Neural cell (in vitro differentiated cells): ENCODE measurements at regions not wholly inside any gene's neighbourhood (a gene's known extent, or its start where the extent isn't known, plus 50 kb on each side); places are given as distances from the start of the nearest gene placed in this dataset.

Source experiments
- H2AFZ ChIP-seq: fragments of 200-600, 300-800 bp; sonication (generic), shearing (Covaris generic); 2 replicates; pipeline ENCODE4 v1.6.0; 2014; ENCODE audit warnings: low read depth, mild to moderate bottlenecking, antibody characterized with exemption, low read length, moderate library complexity
- H3F3A ChIP-seq: fragments of 200-600 bp; shearing (Covaris generic); 2 replicates; pipeline ENCODE4 v1.6.1; 2016; ENCODE audit warnings: mild to moderate bottlenecking, moderate library complexity, mixed read lengths, antibody characterized with exemption, low read length; ENCODE audit not compliant: insufficient read depth, poor library complexity, severe bottlenecking
- H3K27ac ChIP-seq: fragments of 200-600, 300-800 bp; sonication (generic), shearing (Covaris generic); 2 replicates; pipeline ENCODE4 v1.5.1; 2014; ENCODE audit warnings: mild to moderate bottlenecking, low read length, moderate library complexity
- H3K27me3 ChIP-seq: fragments of 300-800, 200-600 bp; sonication (generic), shearing (Covaris generic); 2 replicates; pipeline ENCODE4 v1.6.0; 2014; ENCODE audit warnings: mild to moderate bottlenecking, low read depth, low read length, moderate library complexity; ENCODE audit not compliant: insufficient read depth
- H3K36me3 ChIP-seq: fragments of 300-800, 200-600 bp; sonication (generic), shearing (Covaris generic); 2 replicates; pipeline ENCODE4 v1.5.1; 2014; ENCODE audit warnings: mild to moderate bottlenecking, antibody characterized with exemption, low read length, moderate library complexity; ENCODE audit not compliant: insufficient read depth
- H3K4me2 ChIP-seq: fragments of 300-800, 200-600 bp; sonication (generic), shearing (Covaris generic); 2 replicates; pipeline ENCODE4 v1.6.0; 2014; ENCODE audit warnings: mild to moderate bottlenecking, low read length
- H3K4me3 ChIP-seq: fragments of 300-800, 200-600 bp; sonication (generic), shearing (Covaris generic); 2 replicates; pipeline ENCODE4 v1.5.1; 2014; ENCODE audit warnings: mild to moderate bottlenecking, low read length, moderate library complexity
- H3K79me2 ChIP-seq: fragments of 200-600 bp; shearing (Covaris generic); replicated peaks from 2 replicates; pipeline ENCODE4 v1.6.0; 2014; ENCODE audit warnings: mild to moderate bottlenecking, low read length, moderate library complexity; ENCODE audit not compliant: insufficient read depth
- H3K9ac ChIP-seq: fragments of 300-800, 200-600 bp; sonication (generic), shearing (Covaris generic); 2 replicates; pipeline ENCODE4 v1.6.1; 2016; ENCODE audit warnings: mild to moderate bottlenecking, low read length, mixed read lengths
- H3K9me2 ChIP-seq: fragments of 200-600 bp; shearing (Covaris generic); 2 replicates; pipeline ENCODE4 v1.6.1; 2016; ENCODE audit warnings: mild to moderate bottlenecking, low read length, mixed read lengths; ENCODE audit not compliant: insufficient read depth
- H3K9me3 ChIP-seq: fragments of 200-600, 300-800 bp; sonication (generic), shearing (Covaris generic); 2 replicates; pipeline ENCODE4 v1.6.1; 2016; ENCODE audit warnings: mild to moderate bottlenecking, mixed run types, low read length, moderate library complexity, mixed read lengths
- H4K20me1 ChIP-seq: fragments of 200-600 bp; shearing (Covaris generic); 2 replicates; pipeline ENCODE4 v1.6.1; 2016; ENCODE audit warnings: mild to moderate bottlenecking, mixed run types; ENCODE audit not compliant: insufficient read depth
- CTCF ChIP-seq: fragments of 450-650 bp; IDR thresholded peaks from 2 replicates; pipeline ENCODE4 v1.5.1; 2014; ENCODE audit warnings: antibody characterized with exemption, mild to moderate bottlenecking, moderate library complexity; ENCODE audit not compliant: poor library complexity, severe bottlenecking
- EP300 ChIP-seq: fragments of 450-650 bp; conservative IDR thresholded peaks from 2 replicates; pipeline ENCODE4 v1.6.1; 2014; ENCODE audit warnings: antibody characterized with exemption, mild to moderate bottlenecking, moderate library complexity; ENCODE audit not compliant: poor library complexity, severe bottlenecking
- EZH2 ChIP-seq: fragments of 200-600, 300-800 bp; shearing (Covaris generic), sonication (generic); IDR thresholded peaks from 2 replicates; pipeline ENCODE4 v1.6.1; 2014; ENCODE audit warnings: antibody characterized with exemption, low read length, borderline replicate concordance, mild to moderate bottlenecking; ENCODE audit not compliant: insufficient read depth, poor library complexity, severe bottlenecking
- MXI1 ChIP-seq: fragments of 450-650 bp; conservative IDR thresholded peaks from 2 replicates; pipeline ENCODE4 v1.6.1; 2014; ENCODE audit warnings: antibody characterized with exemption, mild to moderate bottlenecking; ENCODE audit not compliant: poor library complexity, severe bottlenecking
- POLR2AphosphoS5 ChIP-seq: IDR thresholded peaks from 2 replicates; pipeline ENCODE4 v1.6.1; 2012
- RAD21 ChIP-seq: fragments of 450-650 bp; conservative IDR thresholded peaks from 2 replicates; pipeline ENCODE4 v1.6.1; 2014; ENCODE audit warnings: antibody characterized with exemption, mild to moderate bottlenecking, moderate library complexity
- SMC3 ChIP-seq: fragments of 450-650 bp; conservative IDR thresholded peaks from 2 replicates; pipeline ENCODE4 v1.6.1; 2014; ENCODE audit warnings: antibody characterized with exemption, mild to moderate bottlenecking, moderate library complexity; ENCODE audit not compliant: poor library complexity
- TAF1 ChIP-seq: IDR thresholded peaks from 2 replicates; pipeline ENCODE4 v1.6.1; 2012; ENCODE audit warnings: low read depth
- TF ChIP-seq, protein P1 (sequence below): IDR thresholded peaks from 2 replicates; pipeline ENCODE4 v1.6.1; 2012; ENCODE audit warnings: borderline replicate concordance

DNA sequence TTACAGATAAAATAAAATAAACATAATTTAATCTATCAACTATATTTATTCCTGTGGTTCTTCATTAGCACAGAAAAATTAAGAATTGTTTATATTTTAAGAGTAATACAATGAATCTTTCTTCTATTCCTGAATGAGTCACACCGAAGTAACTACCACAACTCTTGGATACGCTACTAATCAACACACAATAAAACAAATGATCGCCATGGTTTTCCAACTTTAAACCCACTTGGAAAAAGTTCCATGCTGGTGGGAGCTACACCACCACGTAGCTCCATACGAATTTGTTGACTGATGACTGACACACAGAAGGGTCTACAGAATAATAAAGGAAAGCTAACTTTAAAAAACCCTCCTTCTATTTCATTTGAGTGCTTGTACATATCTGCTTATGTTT, 135.8 kb upstream of the NEDD9 start:
- no peak overlapping the region for H3K9ac ChIP-seq
- TF ChIP-seq RAD21, result no peak
- no peak for TF ChIP-seq TAF1
- TF ChIP-seq POLR2AphosphoS5, result no peak
- no peak for TF ChIP-seq EZH2
- TF ChIP-seq SMC3, result no peak
- TF ChIP-seq, protein P1, sequence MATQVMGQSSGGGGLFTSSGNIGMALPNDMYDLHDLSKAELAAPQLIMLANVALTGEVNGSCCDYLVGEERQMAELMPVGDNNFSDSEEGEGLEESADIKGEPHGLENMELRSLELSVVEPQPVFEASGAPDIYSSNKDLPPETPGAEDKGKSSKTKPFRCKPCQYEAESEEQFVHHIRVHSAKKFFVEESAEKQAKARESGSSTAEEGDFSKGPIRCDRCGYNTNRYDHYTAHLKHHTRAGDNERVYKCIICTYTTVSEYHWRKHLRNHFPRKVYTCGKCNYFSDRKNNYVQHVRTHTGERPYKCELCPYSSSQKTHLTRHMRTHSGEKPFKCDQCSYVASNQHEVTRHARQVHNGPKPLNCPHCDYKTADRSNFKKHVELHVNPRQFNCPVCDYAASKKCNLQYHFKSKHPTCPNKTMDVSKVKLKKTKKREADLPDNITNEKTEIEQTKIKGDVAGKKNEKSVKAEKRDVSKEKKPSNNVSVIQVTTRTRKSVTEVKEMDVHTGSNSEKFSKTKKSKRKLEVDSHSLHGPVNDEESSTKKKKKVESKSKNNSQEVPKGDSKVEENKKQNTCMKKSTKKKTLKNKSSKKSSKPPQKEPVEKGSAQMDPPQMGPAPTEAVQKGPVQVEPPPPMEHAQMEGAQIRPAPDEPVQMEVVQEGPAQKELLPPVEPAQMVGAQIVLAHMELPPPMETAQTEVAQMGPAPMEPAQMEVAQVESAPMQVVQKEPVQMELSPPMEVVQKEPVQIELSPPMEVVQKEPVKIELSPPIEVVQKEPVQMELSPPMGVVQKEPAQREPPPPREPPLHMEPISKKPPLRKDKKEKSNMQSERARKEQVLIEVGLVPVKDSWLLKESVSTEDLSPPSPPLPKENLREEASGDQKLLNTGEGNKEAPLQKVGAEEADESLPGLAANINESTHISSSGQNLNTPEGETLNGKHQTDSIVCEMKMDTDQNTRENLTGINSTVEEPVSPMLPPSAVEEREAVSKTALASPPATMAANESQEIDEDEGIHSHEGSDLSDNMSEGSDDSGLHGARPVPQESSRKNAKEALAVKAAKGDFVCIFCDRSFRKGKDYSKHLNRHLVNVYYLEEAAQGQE, result no peak
- no peak for TF ChIP-seq MXI1
- TF ChIP-seq CTCF, result no peak
- TF ChIP-seq EP300, result no peak

DNA sequence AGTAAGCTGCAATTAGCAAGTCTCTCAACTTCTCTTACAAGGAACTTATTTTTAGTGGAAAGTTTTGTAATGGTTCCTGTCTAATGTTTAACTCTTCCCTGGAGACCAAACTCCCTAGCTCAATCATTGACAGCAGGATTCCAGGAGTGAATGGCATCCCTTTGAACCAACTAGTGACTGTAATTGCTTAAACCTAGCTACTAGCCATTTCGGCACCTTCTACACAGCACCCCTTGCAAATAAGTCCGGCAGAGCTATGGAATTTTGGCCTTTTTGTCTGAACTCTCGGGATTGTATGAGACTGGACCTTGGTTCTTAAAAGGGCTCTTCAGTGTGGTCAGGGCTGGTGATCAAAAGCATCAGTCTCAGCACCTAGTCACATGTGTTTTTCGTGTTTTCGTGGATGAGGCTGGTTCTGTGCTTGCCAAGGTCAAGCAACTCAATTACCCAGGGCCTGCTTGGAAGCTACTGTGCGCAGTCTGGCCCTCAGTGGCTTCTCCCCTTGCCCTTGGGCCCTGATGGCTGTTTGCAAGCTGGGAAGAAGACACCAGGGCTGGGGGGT, 135.3 kb upstream of the NEDD9 start:
- Histone ChIP-seq H3K79me2 (no peaks in the 10 kb centered on the region), H3K27ac (no peak overlapping the region), H2AFZ (no peak overlapping the region), H3K9me3 (no peaks in the 10 kb centered on the region), H3K36me3 (no peaks in the 10 kb centered on the region), H3K27me3 (no peaks in the 10 kb centered on the region), H3K9me2 (no peaks in the 10 kb centered on the region), H4K20me1 (no peaks in the 10 kb centered on the region), H3K4me2 (no peak overlapping the region), H3K4me3 (no peak overlapping the region), H3F3A (no peaks in the 10 kb centered on the region), H3K9ac (no peak overlapping the region)
- no peak for TF ChIP-seq SMC3
- no peak for TF ChIP-seq TAF1

More for the DNA sequence above, 135.8 kb upstream of the NEDD9 start:
- H2AFZ ChIP-seq, result no peak overlapping the region
- no peaks in the 10 kb centered on the region for H3K79me2 ChIP-seq
- H3K36me3 ChIP-seq, result no peaks in the 10 kb centered on the region
- no peaks in the 10 kb centered on the region for H3K9me2 ChIP-seq
- no peaks in the 10 kb centered on the region for H3F3A ChIP-seq
- H4K20me1 ChIP-seq, result no peaks in the 10 kb centered on the region
- H3K4me2 ChIP-seq, result no peak overlapping the region
- no peak overlapping the region for H3K4me3 ChIP-seq
- H3K27me3 ChIP-seq, result no peaks in the 10 kb centered on the region
- H3K9me3 ChIP-seq, result no peaks in the 10 kb centered on the region
- no peak overlapping the region for H3K27ac ChIP-seq
